ENCODE measurements at regions not wholly inside any gene's neighbourhood (a gene's known extent, or its start where the extent isn't known, plus 50 kb on each side); places are given as distances from the start of the nearest gene placed in this dataset.
"Not testable (repeated sequence)": the region's sequence is repeated elsewhere in the genome, so short reads cannot be mapped to it uniquely, and the experiment has no call there.

DNA sequence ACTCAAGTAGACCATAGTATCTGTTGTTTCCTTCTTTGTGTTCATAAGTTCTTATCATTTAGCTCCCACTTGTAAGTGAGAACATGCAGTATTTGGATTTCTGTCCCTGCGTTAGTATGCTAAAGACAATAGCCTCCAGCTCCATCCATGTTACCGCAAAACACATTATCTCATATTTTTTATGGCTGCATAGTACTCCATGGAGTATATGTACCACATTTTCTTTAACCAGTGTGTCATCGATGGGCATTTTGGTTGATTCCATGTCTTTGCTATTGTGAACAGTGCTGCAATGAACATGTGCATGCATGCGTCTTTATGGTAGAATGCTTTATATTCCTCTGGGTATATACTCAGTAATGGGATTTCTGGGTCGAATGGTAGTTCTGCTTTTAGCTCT, 148.1 kb upstream of the IRS2 start:
- ATAC-seq = not testable (repeated sequence)

GRCh38 chr13:109933476-109933875, 147.1 kb upstream of the IRS2 start:
- ATAC-seq = no peak

GRCh38 chr13:109924376-109924775, 138.0 kb upstream of the IRS2 start:
- ATAC-seq = no peak

GRCh38 chr13:109922518-109922917, 136.1 kb upstream of the IRS2 start:
- no peak for ATAC-seq

DNA sequence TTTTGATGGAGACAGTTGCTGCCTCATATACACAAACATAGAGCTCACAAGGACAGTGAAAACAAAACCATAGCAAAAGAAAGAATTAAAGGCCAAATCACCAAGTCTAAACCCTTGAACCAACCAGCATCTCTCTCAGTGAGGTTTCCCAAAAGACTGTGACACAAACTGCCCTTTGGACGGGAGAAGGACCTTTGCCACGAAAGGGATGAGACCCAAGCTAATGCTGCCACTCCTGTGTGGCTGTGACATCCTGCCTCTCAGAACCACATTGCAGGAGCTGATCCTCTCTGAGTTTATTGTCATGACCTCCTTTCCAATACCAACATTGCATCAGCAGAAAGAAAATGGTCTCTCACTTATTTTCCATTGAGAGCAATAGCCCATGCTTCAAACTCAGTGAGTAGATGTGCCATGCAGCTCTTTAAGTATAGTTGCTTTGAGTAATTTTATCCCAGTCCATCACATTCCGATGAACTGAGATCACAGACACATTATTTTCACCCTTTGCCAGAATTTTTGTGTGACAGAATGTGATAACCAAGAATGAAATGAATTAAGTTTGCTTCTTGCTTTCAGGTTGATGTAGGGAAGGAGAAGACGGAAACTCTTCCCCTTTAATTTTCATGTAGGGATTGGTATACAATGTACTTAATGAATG, 133.5 kb upstream of the IRS2 start:
- no peak for ATAC-seq

- no peak for ATAC-seq
Observed at GRCh38 chr13:109918179-109918711, 131.9 kb upstream of the IRS2 start.

GRCh38 chr13:109917422-109917821, 131.0 kb upstream of the IRS2 start:
- ATAC-seq = no peak

DNA sequence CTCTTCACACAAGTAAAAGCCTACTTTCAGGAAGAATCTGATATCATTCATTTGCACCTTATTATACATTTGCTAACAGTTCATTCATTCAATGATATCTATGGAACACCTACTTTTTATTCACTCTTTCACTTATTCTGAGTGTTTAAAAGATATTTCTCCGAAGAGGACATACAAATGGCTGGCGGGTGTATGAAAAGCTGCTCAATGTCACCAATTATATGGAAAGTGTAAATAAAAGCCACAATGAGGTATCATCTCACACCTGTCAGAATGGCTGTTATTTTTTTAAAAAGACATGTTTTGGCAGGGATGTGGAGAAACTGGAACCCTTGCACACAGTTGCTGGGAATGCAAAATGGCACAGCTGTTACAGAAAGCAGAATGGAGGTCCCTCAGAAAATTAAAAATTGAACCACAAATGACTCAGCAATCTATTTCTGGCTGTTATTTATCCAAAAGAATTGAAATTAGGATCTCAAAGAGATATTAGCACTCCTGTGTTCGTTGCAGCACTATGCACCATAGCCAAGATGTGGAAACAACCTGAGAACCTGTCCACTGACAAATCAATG, 127.6 kb upstream of the IRS2 start:
- no peak for ATAC-seq

GRCh38 chr13:109913186-109913585, 126.8 kb upstream of the IRS2 start:
- no peak for ATAC-seq

GRCh38 chr13:109910194-109910593, 123.8 kb upstream of the IRS2 start:
- no peak for ATAC-seq

DNA sequence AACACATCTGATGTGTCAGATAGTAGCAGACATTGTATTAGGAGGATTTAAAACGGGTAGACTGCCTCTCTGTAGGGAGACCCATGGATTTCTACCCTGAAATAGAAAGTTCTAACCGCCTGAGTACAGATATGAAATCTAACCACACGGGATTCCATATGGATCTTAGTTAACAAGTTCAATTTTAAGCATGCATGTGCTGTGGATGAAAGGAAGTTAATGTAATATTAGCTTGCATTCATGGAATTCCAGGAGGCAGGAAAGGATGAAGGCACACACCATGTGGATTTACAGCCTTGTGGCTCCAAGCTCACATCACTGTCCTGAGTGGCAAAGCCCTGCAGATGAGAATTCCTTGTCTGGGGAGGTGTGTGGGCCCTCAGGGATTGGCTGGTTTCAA, 120.6 kb upstream of the IRS2 start:
- no peak for ATAC-seq

- no peak for ATAC-seq
Observed at GRCh38 chr13:109904218-109904617, 117.8 kb upstream of the IRS2 start.

- ATAC-seq = no peak
Observed at GRCh38 chr13:109900741-109901140, 114.4 kb upstream of the IRS2 start.

GRCh38 chr13:109900320-109900719, 113.9 kb upstream of the IRS2 start:
- ATAC-seq = no peak

GRCh38 chr13:109899748-109900147, 113.4 kb upstream of the IRS2 start:
- no peak for ATAC-seq

DNA sequence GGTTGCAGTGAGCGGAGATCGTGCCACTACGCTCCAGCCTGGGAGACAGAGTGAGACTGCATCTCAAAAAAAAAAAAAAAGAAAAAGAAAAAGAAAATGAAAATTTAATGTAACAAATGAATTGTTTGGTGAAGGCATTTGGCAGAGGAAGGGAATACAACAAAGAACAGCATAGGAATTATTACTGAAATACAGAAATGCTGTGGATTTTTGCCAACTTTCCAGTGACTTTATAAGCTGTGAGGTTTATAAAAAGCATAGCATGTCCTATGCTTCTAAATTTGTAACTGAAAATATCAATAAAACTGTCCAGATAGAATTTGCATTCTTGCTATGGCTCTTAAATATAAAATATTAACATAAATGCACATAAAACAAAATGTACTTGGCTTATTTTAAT, 112.9 kb upstream of the IRS2 start:
- ATAC-seq = no peak

DNA sequence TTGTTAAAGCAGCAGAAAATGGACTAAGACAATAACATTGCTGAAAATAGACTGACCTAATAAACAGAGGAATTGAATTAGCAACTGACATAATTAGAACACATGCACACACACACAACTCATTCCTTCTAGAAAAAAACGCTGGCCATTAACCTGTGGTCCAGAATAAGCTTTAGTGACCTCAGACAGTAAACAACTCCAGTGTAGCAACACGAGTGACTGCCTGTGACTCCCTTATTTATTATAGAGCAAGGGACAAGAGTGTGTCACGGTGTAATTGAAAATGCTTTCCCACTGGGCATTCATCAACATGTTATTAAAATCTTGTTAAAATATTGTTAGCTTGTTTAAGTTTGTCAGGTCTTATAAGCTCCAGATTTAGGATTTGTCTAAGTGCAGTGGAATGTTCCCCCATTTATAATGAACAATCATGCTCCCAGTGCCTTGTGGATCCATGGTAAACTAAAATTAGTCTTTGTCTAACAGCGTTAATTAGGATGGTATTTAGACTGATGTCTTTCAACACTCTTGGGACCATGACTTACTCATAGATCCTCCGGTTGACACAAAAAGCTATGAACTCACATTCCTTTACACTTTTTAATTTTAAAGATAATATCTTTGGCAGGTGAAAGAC, 111.7 kb upstream of the IRS2 start:
- no peak for ATAC-seq

DNA sequence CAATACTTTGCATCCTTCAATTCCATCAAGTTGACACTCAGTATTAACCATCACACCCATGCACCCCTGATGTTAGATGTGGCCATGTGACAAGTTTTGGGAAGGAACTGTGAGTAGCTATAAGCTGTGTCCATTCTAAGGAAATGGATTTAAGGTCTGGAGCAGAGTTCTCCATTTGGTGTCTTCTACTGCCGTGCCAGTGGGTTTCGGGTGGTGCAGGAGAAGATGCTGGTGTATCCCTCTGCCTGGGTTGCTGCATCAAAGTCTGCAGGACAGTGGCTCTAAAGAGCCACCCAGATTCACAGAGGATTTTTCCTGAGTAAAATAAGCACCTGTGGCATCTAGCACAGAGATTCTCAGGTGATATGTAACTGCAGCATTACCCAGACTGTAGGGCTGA, 105.7 kb upstream of the IRS2 start:
- ATAC-seq = no peak

DNA sequence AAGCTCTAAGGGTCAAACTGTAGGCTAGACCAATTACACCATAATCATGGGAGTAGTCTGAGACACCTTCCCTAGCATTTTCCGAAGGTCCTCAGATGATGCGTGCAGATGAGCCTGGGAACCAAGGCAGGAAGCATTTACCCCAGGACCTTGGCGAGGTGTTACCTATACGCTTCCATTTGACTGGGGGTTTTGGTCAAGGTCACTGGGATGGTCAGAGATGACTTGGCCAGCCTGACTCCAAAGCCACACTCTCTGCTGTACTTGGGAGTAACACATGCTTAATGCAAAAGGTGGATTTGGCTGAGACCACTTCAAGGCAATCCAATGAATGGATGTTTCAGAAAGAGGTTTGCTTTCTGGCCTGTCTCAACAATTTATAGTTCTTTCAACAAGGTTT, 98.9 kb upstream of the IRS2 start:
- ATAC-seq = no peak

- no peak for ATAC-seq
Observed at GRCh38 chr13:109884462-109884861, 98.1 kb upstream of the IRS2 start.

DNA sequence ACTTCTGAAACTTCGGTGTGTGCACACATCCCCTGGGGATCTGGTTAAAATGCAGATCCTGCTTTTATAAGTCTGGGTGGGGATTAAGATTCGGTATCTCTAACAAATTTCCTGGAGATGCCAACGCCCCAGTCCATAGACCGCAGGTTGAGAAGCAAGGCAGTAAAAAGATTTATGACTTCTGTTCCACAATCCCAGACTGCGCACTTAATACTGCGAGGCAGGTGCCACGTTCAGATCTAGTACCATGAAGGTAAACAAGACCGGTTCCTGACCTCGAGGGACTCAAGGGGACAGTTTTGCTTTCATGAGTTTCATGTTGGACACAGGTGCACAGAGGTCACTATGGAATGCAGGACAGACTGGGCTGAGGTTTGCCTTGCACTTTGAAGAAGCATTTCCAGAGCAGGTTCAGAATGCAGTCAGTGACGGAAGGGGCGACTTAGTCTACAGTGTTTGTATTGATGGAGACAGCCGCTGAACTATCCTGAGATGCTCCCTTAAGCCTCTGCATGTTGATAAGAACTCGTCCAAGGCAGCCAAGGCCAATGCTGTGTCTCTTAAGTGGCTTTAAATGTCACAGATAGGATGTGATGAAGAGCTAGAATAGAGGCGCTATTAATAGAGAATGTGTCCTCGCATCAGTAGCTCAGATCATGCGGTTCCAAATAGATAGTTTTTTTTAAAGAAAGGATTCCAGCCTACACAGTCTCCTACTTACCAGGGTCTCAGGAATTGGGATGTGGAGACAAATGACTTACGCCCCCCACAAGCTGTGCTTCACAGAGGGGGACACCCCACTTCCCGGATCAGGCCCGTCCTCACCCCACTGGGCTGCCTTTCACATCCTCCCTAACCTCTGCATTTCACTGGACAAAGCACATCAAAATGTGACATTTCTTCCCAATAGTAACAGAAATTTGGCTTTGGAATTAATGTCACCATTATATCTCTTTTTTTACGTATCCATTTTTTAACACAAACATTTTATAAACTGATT, 97.1 kb upstream of the IRS2 start:
- ATAC-seq = no peak

GRCh38 chr13:109881961-109882558, 95.7 kb upstream of the IRS2 start:
- no peak for ATAC-seq

GRCh38 chr13:109881347-109881725, 95.0 kb upstream of the IRS2 start:
- ATAC-seq = no peak

Measured in activated CD4-positive, CD25-positive, alpha-beta regulatory T cell treated with anti-CD3 and anti-CD28 coated beads, Interleukin-2, amount 50 U/mL, for 24 hours (primary cell).